C1 segment of cervical spinal cord (tissue), 14 donors: ENCODE measurements at regions not wholly inside any gene's neighbourhood (a gene's known extent, or its start where the extent isn't known, plus 50 kb on each side); places are given as distances from the start of the nearest gene placed in this dataset.

Source experiments
- DNase-seq, 14 donors: peaks; one replicate each; lab custom pipeline; 2025; lab: John Stamatoyannopoulos, UW

DNA sequence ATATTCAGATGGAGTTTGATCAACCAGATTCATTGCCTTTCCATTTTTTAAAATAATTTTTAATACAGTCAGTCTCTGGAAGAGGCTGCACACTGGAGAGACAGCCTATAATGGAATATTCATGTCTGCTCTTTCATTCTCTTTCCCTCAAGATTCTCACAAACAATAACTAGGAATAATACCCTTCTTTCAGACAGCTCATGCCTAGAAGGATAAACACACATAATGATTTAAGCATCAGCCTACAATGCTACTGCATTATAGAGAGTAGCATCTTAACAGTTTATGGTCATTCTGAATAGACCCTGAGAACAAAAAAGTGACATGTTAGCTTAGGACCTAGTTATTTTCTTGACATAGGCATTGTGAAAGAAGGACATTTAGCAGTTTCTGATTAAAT, 1692.3 kb downstream of the GRIK2 start:
- no peak for DNase-seq

DNA sequence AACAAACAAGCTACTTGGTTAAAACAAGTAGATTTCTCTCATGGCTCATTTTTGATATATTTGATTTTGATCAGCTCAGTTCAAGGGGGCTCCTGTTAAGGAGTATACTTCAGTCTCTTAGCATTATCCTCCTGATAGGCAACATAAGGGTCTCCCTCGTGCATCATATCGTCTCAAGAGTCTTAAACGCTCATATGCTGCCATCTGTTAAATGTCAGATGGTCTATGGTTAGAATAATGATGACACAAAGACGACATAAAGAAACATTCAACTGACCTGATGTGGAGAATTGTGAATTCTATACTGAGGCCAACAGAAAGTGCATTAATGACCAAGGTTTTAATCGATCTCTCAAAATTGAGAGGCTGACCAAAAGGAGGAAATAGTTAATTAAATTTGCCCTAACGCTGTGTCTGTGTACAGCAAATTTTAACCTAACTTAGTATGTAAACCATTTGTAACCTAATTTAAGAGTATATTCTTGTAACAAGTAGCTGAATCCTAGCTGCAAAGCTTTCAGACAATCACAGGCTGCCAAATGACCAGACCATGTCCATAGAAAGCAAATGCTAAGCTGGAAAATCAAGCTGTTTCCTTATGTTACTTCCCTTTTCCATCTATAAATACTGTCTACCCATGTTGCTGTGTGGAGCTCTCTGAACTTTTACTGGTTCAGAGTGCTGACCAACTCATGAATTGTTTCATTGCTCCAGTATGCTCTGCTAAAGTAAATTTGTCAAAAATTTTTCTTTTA, 1688.5 kb downstream of the GRIK2 start:
- DNase-seq = no peak

DNA sequence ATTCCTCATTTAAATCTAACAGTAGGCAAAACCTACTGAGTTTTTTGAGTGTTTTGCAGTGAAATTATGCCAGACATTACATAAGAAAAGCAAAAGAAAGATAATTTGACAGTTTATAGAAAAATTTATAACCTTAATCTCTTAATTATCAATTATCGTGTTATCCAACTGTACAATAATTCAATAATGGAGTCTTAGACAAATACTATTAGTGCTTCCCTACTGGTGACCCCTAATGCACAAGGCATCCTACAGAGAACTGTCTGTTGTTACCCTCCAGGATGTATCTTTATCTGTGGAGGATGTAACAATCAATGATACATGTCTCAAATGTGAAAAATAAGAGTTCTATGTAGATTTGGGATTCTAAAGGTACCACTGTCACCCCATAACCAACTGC, 1687.6 kb downstream of the GRIK2 start:
- no peak for DNase-seq

DNA sequence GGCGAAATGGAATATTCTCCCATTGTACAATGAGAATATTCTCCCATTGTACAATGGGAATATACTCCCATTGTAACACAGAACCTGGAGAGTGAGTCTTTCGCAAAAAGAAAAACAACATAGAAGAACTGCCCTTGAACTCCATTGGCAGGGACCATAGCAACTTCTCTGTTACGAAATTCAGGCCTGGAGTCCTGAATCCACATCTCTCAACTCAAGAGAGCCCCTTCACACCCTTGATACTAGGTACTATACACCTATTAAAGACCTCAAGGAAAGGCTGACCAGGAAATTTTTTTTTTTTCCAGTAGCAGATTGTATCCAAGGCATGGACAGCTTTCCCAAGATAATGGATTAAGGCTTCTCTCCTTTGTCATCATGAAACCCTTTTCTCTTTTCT, 1687.0 kb downstream of the GRIK2 start:
- DNase-seq = no peak

DNA sequence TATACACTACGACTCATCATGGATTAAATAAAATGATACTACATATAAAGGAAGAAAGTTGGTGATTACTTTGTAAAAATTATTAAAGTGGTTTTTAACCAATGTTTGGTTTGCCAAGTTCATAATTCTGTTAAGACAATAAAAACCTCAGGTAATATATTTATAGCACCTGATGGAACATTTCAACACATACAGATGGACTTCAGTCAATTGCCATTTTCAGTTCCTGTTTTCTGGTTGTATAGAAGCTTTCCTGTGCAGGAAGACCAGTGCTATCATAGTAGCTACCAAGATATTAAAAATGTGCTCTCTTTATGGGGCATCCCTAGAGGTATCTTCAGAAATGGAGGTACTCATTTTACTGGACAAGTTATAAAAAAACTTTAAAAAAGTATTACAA, 1686.4 kb downstream of the GRIK2 start:
- DNase-seq = no peak

DNA sequence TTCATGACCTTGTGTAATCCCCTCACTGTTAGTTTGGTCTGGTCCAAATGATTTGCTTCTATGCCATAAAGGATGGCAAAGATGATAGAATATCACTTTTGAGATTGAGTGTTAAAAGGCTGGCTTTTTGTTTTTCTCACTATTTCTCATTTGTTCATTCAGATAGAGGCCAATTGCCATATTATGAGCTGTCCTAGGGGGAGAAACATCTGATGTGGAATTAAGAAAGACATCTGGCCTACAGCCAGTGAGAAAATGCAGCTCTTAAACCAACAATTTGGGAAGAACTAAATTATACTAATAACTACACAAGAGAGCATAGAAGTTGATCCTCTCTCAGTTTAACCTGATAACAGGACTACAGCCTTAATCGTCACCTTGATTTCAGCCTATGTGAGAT, 1668.6 kb downstream of the GRIK2 start:
- DNase-seq = no peak

DNA sequence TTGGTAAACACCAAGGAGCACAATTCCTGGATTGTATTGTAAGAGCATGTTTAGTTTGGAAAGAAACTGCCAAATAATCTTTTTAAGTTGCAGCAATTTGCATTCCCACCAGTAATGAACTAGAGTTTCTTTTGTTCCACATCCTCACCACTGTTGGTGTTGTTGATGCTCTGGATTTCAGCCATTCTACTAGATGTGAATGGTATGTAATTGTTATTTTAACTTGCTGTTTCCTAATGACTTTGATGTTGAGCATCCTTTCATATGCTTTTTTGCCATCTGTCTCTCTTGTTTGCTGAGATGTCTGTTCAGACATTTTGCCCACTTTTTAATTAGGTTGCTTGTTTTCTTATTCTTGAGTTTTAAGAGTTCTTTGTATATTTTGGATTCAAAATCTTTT, 1654.1 kb downstream of the GRIK2 start:
- DNase-seq = no peak

DNA sequence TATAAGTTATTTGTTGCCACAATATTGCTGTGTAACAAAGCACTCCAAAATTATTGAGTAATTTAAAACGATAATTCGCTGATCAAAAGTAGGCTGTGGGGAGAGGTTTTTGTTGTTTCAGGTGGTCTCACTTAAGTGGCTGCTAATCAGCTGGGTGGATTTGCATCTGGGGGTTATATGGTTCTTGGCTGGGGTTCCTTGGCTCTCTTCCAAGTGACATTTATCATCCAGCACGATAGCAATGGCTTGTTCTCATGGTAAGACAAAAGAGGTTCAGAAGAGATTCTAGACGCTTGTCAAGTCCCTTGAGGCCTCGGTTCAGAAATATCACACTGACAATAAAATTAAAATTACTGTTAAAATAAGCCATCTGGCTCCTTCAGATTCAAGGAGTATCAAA, 1648.8 kb downstream of the GRIK2 start:
- no peak for DNase-seq

DNA sequence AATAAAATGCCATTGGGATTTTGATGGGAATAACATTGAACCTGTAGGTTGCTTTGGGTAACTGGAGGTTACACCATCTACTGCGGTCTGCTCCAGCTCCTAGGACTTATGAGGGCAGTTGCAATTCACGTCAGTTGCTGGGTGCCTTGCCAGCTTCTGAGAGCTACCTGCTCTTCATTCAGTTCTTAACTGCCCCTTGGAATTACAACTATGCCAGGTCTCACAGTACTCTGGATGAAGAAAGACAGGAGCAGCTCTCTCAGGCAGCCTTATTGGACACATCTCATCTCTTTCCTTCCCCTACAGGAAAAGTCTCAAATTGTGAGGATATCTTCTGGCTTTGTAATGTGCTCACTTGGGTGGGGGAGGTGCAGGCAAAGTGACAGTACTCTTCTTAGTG, 1643.3 kb downstream of the GRIK2 start:
- DNase-seq = no peak

DNA sequence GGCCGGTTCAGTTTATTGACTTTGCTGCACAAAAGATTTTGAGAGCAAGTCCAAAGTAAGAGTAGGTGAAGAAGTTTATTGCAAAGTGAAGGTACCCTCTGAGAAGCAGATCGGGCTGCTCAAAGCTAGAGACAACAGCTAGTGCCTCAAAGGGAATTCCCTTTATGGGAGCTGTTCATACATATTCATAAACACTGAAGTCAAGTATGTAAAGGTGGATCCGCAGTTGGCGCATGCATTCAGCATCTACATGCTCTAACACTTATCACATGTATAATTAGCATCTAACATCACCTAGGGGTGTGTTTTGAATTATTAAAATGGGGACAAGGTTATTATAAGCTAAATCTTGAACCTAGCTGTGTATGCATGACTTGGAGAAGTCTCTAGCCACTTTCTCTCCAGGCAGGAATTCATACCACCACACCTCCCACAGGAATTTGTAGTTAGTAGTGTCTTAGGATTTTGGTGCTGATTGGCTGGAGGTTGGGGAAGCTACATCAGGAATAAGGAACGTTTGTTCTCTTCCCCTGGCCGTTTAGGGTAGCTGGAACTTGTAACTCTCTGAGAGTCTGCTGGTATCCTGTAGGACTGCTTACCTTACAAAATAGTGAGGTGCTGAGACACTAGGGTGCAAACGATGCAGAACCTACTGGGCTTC, 1633.9 kb downstream of the GRIK2 start:
- DNase-seq = no peak

DNA sequence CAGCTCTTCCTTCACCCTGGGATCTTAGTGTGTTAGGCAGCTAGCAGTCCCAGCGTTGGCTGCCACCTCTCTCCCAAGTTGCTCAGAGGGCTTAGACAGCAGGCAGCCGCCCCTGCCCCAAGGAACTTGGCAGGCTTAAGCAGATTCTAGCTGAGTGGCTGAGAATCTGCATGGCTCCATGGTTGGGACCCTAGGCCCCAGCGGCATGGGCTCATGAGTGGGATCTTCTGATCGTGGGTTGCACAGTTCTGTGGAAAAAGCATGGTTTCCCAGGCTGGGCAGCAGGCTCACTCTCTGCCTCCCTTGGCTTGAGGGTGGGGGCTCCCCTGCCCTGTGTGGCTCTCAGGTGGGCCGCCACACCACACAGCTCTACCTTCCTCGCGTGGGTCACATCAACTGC, 1624.9 kb downstream of the GRIK2 start:
- DNase-seq = no peak

DNA sequence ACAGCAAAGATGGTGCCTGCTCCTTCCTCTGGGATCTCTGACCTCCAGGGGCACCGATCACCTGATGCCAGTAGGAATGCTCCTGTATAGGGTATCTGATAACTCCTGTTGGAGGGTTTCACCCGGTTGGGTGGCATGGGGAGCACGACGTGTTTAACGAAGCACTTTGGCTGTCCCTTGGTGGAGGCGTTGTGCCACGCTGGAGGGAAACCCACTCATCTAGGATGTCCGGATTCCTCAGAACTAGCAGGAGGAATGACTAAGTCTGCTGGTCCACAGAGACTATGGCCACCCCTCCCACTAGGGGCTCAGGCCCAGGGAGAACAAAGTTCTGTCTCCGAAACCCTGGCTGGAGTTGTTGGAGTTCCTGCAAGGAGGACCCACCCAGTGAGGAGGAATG, 1624.4 kb downstream of the GRIK2 start:
- no peak for DNase-seq

DNA sequence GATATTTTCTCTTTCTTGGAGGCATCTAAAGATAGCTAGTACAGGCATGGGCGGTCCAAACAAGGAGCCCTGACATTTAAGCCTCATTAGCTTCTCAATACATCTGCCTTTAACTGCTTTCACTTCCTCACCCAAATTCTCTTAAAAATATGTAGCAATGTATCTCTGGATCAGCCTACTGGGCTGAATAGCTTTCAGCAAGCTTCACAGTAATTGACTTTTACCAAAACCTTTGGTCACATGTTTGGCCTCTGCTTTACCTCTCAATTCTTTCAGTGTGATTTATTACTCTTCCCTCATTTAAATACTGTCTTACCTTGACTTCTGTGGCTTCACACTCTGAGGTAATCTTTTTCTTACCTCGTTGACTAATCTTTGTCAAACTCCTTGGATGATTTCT, 1618.1 kb downstream of the GRIK2 start:
- no peak for DNase-seq

DNA sequence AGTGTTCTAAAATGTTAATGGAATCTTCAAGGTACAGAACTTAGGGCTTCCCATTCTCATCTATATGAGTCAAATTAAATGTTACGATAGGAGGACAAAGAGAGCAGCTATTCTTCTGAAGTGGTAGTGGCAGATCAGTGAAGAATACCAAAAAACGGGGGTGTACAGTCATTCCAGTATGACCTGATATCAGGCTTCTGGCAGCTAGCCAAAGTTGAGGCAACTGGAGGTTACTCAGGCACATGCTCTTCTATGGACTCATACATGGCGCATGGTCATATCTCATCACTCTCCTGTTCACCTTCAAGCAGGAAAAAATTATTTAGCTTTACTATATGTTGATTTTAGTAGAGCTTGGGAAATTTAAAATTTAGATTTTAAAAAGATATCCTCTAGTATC, 1608.8 kb downstream of the GRIK2 start:
- no peak for DNase-seq

DNA sequence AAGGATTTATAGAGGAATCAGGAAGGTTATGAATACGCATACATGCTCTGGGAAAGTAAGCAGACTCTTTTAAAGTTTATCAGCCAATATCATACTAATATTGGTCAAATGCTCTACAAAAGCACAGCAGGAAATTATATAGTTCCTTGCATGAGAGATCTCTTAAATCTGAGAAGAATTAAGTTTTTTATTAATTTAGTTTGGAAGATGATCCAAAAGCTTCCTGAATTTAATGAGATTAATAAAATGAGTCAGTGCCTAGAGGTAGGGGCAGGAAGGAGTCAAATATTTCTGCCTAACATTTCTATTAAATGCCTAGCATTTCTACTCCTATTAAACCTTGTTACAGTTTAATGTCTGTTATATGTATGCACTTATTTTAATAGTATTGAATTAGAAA, 1608.2 kb downstream of the GRIK2 start:
- no peak for DNase-seq

DNA sequence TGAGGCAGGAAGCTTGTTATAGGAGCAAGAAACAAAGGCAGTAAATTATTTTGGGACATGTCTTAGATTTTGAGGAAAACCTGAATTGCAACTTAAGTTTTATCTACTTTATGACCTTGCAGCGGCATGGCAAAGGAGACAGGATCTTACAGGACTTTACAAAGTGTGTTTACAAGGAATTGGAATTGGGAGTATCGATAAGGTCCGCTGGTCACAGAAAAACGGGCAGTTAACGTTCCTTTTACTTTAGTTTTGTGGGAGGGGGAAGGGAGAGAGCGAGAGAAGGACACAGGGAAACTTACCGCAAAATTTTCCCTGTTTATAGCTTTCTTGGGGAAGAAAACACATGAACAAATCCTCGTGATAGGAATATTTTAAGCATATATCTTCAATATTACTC, 1607.2 kb downstream of the GRIK2 start:
- no peak for DNase-seq

DNA sequence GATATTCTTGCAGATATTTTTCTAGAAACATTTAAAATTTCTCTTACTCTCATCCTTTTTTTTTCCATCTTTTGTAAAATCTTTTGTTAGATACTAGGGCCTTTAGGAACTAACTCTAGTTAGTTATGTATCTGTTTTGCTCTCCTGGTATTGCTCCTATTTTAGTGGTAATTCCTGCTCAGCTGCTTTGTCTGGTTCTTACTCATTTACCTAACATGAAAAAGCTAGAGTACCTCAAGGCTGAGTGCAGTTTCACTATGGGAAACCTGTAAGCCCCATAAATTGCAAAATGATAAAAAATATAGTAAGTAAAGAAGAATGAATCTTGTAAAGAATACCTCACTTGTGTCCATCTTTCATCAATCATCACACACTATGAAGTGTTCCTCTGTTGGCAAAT, 1602.0 kb downstream of the GRIK2 start:
- no peak for DNase-seq

DNA sequence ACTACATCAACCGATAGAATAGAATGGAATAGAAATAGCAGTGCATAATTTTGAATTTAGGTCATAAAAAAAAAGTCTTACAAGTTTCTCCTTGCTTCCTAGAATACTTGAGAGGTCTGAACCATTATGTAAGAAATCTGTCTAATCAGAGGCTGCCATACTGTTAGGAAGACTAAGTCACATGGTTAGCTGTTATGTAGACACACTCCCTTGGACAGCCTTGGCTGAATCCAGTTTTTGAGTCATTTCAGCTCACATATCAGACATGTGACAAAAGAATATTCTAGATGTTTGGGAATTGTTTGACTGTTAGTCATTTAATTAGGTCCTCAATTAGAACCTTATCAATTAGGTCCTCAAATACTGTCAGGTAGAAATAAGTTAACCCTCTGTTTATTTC, 1601.4 kb downstream of the GRIK2 start:
- no peak for DNase-seq

DNA sequence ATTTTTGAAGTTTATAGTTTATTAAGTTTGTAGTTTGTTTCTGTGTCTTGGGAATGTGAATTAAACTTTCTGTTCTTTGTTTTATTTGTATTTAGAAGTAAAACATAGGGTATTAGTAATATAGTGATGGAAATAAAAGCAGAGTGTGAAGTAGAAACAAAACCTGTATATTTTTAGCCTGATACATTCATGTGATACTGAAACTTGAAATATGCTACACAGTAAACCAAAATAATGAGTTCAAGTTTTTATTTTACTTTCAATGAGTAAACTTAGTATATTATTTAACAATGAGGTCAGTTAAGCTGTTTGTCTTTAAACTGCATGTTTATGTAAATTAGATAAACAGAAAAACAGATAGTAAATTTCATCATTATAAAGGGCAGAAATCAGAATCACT, 1592.6 kb downstream of the GRIK2 start:
- DNase-seq = no peak

DNA sequence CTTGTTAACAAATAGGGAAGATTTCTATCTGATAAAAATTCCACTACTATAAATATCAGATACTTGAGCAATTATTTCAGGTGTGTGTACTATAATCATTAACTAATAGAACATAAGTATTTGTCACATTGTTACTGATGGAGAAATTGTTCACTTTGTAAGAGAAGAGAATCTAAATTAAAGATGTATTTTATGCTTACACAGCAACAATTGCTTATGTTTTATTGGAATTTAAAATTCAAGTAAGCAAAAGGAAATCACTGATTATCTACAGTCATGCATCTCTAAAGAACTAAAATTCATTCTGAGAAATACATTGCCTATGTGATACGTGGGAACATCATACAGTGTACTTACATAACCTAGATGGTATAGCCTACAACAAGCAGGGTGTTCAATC, 1590.8 kb downstream of the GRIK2 start:
- no peak for DNase-seq

DNA sequence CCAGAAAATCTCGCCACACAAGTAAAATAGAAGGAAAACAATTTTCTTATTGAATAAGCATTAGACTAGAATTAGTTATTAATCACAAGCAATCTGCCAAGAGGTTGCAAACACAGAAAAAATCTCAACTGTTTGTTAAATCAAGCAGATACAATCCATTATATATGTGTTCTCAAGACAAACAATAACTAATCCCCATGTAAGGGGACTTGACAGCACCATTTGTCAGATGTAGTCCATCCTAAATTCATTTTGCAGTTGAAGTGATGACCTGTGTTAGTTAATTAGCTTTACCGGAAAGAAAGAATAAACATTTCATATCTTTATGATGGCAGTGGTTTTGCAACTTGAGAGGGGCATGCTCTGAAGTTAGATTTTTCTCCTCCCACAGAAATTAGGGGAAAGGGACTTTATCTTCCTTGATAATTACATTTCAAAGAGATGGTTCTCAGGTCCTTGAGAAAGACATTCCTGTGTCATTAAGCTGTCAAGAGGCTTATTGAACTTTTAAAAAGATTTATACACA, 1588.0 kb downstream of the GRIK2 start:
- no peak for DNase-seq

DNA sequence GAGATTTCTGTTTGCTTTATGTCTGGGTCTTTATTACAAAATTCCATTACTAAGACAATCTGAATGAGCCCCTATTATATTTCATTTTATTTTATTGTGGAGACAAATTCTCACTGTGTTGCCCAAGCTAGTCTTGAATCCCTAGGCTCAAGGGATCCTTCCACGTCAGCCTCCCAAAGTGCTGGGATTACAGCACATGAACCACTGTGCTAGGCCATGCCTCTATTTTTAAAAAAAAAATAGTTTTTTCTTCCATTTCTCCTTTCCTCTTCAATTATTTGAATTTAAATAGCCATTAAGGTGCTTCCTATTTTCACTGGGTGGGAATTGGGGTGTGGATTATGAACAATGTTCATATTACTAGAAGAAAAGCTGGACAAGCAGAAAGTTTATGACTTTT, 1587.4 kb downstream of the GRIK2 start:
- no peak for DNase-seq

DNA sequence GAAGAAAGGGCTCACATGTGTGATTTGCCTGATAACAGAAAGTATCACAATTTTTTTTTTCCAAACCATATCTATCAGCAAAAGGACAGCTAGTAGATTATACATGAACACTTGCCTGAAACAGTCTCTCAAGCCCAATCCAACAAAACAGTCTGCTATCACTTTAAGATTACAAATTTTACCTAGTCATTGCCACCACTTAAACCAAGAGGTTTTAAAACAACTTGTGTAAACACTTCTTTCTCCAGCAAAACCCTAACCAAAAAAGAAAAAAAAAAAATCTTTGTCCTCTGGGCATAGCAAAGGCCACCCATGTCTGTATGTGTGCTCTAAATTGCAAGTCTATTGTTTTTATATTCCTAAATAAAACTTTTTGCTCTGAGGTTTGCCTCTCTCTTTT, 1568.4 kb downstream of the GRIK2 start:
- no peak for DNase-seq
